ENCODE measurements at regions not wholly inside any gene's neighbourhood (a gene's known extent, or its start where the extent isn't known, plus 50 kb on each side); places are given as distances from the start of the nearest gene placed in this dataset.

- ATAC-seq (peak; percentile 17), DNase-seq (no peak)
- H3K9me3 ChIP-seq: peaks cover 0 to 11% of the 10 kb centered on the region in 2 donors
Measured at GRCh38 chr4:177907736-177908424, 465.6 kb upstream of the AGA start.

DNA sequence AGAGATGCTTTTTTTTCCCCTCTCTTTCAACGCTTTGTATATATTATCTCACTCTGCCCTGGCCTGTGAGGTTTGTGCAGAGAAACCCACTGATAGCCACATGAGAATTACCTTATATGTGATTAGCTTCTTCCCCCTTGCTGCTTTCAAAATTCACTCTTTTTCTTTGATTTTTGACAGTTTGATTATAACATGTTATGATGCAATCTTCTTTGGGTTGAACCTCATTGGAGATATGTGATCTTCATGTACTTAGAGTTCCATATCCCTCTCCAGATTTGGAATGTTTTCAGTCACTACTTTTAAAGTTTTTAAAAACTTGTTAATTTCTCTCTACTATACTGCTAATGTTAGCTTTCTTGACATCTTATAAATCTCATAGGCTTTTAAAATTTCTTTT is 479.5 kb upstream of the AGA start:
- TF ChIP-seq CTCF (IDR thresholded peaks at IDR 0.05): no peak
- no peak overlapping the region for H3K27ac ChIP-seq
- no peaks in the 10 kb centered on the region for H3K36me3 ChIP-seq
- no peak for ATAC-seq
- no peaks in the 10 kb centered on the region for H3K27me3 ChIP-seq
- H3K9me3 ChIP-seq: peaks cover 0 to 15% of the 10 kb centered on the region in 2 donors
- intact Hi-C loops (cut with DNase I): no loop called here
- H3K4me1 ChIP-seq: no peaks in the 10 kb centered on the region
- DNase-seq: no peak
- no peak overlapping the region for H3K4me3 ChIP-seq

More at GRCh38 chr4:177907736-177908424, 465.6 kb upstream of the AGA start:
- Histone ChIP-seq H3K4me1 (no peaks in the 10 kb centered on the region), H3K27me3 (no peaks in the 10 kb centered on the region), H3K36me3 (no peaks in the 10 kb centered on the region), H3K27ac (no peak overlapping the region), H3K4me3 (no peak overlapping the region)
- no peak for TF ChIP-seq CTCF (IDR thresholded peaks at IDR 0.05)
- intact Hi-C loops (cut with DNase I): no loop called here

DNA sequence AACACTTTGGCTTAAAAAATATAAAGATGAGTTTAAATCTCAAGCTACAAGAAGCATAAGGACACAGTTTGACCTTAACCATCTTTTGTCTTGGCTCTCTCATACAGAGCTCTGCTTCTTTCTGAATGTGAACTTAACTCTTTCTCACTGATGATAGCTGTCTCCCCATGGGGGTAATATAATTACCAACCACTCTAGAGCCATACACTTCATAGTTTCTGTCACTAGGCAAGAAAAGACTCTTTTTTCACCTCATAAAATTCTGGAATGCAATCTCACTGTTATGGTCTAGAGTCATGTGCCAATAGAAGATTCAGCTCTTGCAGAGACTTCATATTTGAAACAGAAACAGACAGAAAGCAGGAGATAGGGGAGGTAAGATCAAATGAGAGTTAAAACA is 481.7 kb upstream of the AGA start:
- no peaks in the 10 kb centered on the region for H3K27me3 ChIP-seq
- ATAC-seq (no peak), DNase-seq (peak in 2 of 4 donors; percentile 35 to 51)
- intact Hi-C loops (cut with DNase I): no loop called here
- no peaks in the 10 kb centered on the region for H3K36me3 ChIP-seq
- H3K4me3 ChIP-seq: no peak overlapping the region
- H3K27ac ChIP-seq: no peak overlapping the region
- no peaks in the 10 kb centered on the region for H3K4me1 ChIP-seq
- no peak for TF ChIP-seq CTCF (IDR thresholded peaks at IDR 0.05)
- H3K9me3 ChIP-seq: peaks cover 0 to 11% of the 10 kb centered on the region in 2 donors

DNA sequence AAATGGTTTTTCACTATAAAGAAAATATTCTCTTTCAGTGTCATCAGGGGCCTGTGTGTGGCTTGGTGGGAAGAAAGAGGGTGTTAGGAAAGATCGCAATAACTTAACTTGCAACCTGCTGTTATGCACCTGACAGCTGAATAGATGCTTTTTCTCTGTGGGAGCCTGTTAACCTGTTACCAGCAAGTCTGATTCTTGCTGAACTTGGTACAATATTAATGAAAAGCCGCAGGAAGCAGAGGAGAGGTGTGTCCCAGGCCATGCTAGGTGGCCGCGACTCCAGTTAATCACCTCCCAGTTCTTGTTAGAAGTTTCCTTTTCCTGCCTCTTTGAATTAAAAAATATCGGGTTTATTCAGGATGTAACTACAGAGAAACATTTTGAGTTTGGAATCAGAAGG is 494.8 kb upstream of the AGA start:
- Histone ChIP-seq H3K27me3 (no peaks in the 10 kb centered on the region), H3K27ac (no peak overlapping the region), H3K36me3 (no peaks in the 10 kb centered on the region), H3K4me1 (no peaks in the 10 kb centered on the region), H3K9me3 (peaks cover 0 to 9% of the 10 kb centered on the region in 2 donors), H3K4me3 (no peak overlapping the region)
- intact Hi-C loops (cut with DNase I): no loop called here
- DNase-seq (peak in 1 of 4 donors; percentile 10), ATAC-seq (no peak)
- TF ChIP-seq CTCF (IDR thresholded peaks at IDR 0.05): no peak

GRCh38 chr4:177938226-177938625 is 496.0 kb upstream of the AGA start:
- intact Hi-C loops (cut with DNase I): no loop called here
- Histone ChIP-seq H3K36me3 (no peaks in the 10 kb centered on the region), H3K4me1 (no peaks in the 10 kb centered on the region), H3K27me3 (no peaks in the 10 kb centered on the region), H3K9me3 (peaks cover 0 to 9% of the 10 kb centered on the region in 2 donors), H3K27ac (no peak overlapping the region), H3K4me3 (no peak overlapping the region)
- no peak for ATAC-seq
- TF ChIP-seq CTCF (IDR thresholded peaks at IDR 0.05): no peak
- no peak for DNase-seq
